LNCaP clone FGC (cell line): ENCODE measurements at regions not wholly inside any gene's neighbourhood (a gene's known extent, or its start where the extent isn't known, plus 50 kb on each side); places are given as distances from the start of the nearest gene placed in this dataset.

Experiments used
- DNase-seq: peaks from one replicate; pipeline ENCODE4 v3.0.0-alpha.2; 2011; ENCODE audit warnings: low read depth
- H3K4me3 ChIP-seq: 2 replicates; pipeline ENCODE4 v1.5.1; 2011; ENCODE audit warnings: mild to moderate bottlenecking, low read depth, low read length, control low read depth
- CTCF ChIP-seq: IDR thresholded peaks from 2 replicates; pipeline ENCODE4 v1.5.1; 2012; ENCODE audit warnings: mild to moderate bottlenecking; ENCODE audit not compliant: control insufficient read depth, insufficient read depth; ENCODE audit errors: extremely low read depth

GRCh38 chr6:101003075-101003474, 121.9 kb upstream of the ASCC3 start:
- H3K4me3 ChIP-seq: no peak overlapping the region
- no peak for DNase-seq
- no peak for TF ChIP-seq CTCF

GRCh38 chr6:101011186-101011585, 130.1 kb upstream of the ASCC3 start:
- no peak for DNase-seq
- H3K4me3 ChIP-seq: no peak overlapping the region
- TF ChIP-seq CTCF: no peak

- DNase-seq: no peak
- TF ChIP-seq CTCF: no peak
- no peak overlapping the region for H3K4me3 ChIP-seq
Measured at GRCh38 chr6:101013612-101014195, 132.6 kb upstream of the ASCC3 start.

GRCh38 chr6:101015541-101015940, 134.4 kb upstream of the ASCC3 start:
- TF ChIP-seq CTCF: no peak
- DNase-seq: no peak
- H3K4me3 ChIP-seq: no peak overlapping the region

- no peak for DNase-seq
- H3K4me3 ChIP-seq: no peak overlapping the region
Measured at GRCh38 chr6:101016163-101016562, 135.0 kb upstream of the ASCC3 start.

GRCh38 chr6:101018157-101018556, 137.0 kb upstream of the ASCC3 start:
- TF ChIP-seq CTCF: no peak
- H3K4me3 ChIP-seq: no peak overlapping the region
- DNase-seq: no peak

More at GRCh38 chr6:101016163-101016562, 135.0 kb upstream of the ASCC3 start:
- TF ChIP-seq CTCF: no peak

- no peak overlapping the region for H3K4me3 ChIP-seq
- DNase-seq: no peak
- TF ChIP-seq CTCF: no peak
Measured at GRCh38 chr6:101021504-101021903, 140.4 kb upstream of the ASCC3 start.
